ENCODE measurements at regions not wholly inside any gene's neighbourhood (a gene's known extent, or its start where the extent isn't known, plus 50 kb on each side); places are given as distances from the start of the nearest gene placed in this dataset.

DNA sequence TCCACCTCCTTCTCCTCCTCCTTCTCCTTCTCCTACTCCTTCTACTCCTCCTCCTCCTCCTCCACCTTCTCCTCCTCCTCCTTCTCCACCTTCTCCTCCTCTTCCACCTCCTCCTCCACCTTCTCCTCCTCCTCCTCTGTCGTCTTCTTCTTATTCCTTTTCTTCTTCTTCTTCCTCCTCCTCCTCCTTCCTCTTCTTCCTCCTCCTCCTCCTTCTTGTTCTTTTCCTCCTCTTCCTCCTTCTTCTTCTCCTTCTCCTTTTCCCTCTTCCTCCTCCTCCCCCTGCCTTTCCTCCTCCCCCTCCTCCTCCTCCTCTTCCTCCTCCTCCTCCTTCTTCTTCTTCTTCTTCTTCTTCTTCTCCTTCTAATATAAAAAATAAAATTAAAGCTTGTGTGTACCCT lies 971.2 kb upstream of the PIK3C3 start:
- no peak for TF ChIP-seq POLR2A (IDR thresholded peaks at IDR 0.05)
- no peak for TF ChIP-seq CTCF (IDR thresholded peaks at IDR 0.05)
- TF ChIP-seq EP300 (IDR thresholded peaks at IDR 0.05) = no peak

Measured in ovary (tissue), 3 donors.